Fibroblast of mammary gland (primary cell): ENCODE measurements at regions not wholly inside any gene's neighbourhood (a gene's known extent, or its start where the extent isn't known, plus 50 kb on each side); places are given as distances from the start of the nearest gene placed in this dataset.

ENCODE experiments used
- DNase-seq: peaks from one replicate; pipeline ENCODE4 v3.0.0-alpha.2; 2010; ENCODE audit warnings: low read depth
- H3K4me3 ChIP-seq: 2 replicates; pipeline ENCODE4 v1.5.1; 2011; ENCODE audit warnings: low read depth, mild to moderate bottlenecking, low read length, moderate library complexity; ENCODE audit not compliant: control insufficient read depth
- TF ChIP-seq, protein P1 (sequence below): conservative IDR thresholded peaks from 2 replicates; pipeline ENCODE4 v1.5.1; 2011; ENCODE audit warnings: low read depth, low read length, inconsistent platforms; ENCODE audit not compliant: control insufficient read depth, insufficient read depth

DNA sequence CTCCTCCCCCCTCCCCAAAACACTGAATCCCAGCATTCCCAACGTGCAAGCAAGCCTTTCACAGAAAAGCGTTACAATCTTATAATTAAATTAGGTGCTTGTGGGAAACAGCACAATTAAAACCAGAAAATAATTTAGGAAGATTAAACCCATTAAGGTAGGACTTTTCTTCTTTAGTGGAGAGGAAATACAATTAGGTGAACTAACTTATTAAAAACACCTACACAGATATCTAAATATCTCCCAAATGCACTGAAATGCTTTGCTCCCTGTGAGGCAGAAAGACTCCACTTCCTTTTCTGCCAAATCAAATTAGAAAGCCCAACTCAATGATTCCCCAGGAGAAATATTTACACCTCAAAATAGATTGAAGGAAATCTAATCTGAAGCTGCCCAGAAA is 60.9 kb upstream of the ETS2 start:
- no peak for DNase-seq
- H3K4me3 ChIP-seq: no peak overlapping the region
- TF ChIP-seq, protein P1, sequence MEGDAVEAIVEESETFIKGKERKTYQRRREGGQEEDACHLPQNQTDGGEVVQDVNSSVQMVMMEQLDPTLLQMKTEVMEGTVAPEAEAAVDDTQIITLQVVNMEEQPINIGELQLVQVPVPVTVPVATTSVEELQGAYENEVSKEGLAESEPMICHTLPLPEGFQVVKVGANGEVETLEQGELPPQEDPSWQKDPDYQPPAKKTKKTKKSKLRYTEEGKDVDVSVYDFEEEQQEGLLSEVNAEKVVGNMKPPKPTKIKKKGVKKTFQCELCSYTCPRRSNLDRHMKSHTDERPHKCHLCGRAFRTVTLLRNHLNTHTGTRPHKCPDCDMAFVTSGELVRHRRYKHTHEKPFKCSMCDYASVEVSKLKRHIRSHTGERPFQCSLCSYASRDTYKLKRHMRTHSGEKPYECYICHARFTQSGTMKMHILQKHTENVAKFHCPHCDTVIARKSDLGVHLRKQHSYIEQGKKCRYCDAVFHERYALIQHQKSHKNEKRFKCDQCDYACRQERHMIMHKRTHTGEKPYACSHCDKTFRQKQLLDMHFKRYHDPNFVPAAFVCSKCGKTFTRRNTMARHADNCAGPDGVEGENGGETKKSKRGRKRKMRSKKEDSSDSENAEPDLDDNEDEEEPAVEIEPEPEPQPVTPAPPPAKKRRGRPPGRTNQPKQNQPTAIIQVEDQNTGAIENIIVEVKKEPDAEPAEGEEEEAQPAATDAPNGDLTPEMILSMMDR: no peak

DNA sequence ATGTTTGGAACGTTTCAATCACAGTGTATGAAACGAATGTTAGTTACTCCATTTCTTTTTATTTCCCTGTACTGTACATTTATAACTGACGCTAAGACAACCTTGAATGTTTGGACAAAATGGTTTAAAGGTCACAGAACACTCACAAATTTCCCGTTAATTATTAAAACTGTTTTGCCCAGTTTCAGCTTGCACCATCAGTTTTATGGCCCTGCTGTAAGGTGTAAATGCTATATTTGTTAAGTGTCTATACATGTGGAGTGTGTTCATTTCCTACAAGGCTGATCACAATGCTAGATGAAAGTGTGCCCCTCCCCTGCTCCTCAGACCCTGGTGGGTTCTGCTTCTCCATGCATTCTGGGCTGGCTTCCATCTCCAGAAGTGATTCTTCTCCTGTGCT is 57.9 kb upstream of the ETS2 start:
- DNase-seq: no peak
- TF ChIP-seq, protein P1: no peak
- no peak overlapping the region for H3K4me3 ChIP-seq

DNA sequence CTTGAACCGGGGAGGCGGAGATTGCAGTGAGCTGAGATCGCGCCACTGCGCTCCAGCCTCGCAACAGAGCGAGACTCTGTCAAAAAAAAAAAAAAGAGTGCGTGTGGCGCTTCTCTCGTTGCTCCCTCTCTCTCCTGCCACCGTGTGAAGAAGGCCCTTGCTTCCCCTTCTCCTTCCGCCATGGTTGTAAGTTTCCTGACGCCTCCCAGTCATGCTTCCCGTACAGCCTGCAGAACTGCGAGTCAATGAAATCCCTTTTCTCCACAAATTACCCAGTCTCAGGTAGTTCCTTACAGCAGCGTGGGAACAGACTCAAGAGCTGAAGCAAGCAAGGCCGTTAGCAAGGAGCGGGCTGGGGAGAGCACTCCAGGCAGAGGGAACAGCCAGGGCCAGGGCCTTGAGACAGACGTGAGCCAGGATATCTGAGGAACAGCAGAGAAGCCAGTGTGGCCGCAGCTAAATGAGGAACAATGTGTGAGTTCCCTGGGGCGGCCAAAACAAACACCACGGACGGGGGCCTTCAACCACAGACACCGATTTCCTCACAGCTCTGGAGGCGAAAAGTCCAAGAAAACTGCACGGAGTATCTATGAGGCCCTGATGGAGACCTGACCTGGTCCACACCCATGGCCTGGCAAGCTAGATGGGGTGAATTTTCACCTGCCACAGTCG is 54.2 kb upstream of the ETS2 start:
- H3K4me3 ChIP-seq: no peak overlapping the region
- no peak for DNase-seq
- TF ChIP-seq, protein P1: no peak

DNA sequence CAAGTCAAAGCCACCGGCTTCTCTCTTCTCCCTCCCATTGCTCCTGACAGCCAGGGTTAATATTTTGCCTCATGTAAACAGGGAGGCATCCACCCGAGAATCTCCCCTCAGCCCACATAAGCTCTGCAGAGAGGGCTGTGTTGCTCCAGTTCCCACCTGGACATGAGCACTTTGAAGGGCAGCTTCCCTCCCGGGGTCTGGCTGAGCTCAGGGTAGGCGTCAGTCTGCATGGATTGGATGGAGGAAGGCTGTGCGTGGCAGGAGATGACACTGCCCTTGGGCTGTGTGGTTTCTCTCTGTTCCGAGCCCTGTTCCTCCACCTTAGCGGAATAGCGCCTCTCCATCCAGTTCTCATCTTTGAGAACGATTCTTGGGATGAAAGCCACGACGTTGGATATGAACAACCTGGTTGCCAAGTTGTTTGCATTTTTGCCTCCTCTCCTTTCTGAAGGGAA is 53.7 kb upstream of the ETS2 start:
- no peak overlapping the region for H3K4me3 ChIP-seq
- TF ChIP-seq, protein P1: no peak
- DNase-seq: no peak

DNA sequence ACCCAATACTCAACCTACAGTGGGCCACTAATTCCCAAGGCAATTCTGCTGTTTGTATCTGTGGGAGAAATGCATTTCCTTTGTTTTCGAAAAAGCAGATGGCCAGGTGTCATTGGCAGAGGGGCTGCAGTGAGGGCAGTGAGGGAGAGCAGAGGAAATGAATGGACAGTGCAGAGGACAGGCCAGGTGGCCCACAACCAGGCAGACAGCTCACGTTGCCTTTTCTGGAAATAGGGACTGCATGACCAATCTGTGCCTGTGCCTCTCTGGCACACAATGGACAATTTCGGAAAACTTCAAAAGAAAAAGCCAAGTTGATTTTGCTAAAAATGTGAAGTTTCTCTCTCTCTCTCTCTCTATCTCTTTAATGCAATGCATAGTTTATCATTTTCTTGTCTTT is 52.6 kb upstream of the ETS2 start:
- DNase-seq: no peak
- no peak overlapping the region for H3K4me3 ChIP-seq
- TF ChIP-seq, protein P1: no peak

DNA sequence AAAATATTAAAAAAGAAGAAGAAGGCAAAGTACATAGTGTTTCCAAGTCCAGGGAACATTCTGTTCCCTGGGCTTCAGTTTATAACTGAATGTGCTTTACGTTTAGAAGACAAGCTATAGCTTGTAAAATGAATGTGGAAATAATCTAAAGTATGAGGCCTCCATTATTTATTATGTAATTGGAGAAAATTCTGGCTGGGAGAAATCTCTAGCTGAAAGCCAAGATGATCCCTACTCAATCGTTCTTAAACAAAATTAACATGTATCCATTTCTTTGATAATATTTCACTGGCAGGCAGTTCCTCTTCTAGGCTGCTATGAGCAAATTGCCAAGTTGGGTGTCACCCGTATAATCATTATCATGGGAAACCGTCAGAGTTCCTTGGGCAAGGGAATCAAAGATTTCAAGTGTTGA is 52.2 kb upstream of the ETS2 start:
- no peak overlapping the region for H3K4me3 ChIP-seq
- DNase-seq: no peak
- TF ChIP-seq, protein P1: no peak
